DMS 273 (cell line): ENCODE measurements at regions not wholly inside any gene's neighbourhood (a gene's known extent, or its start where the extent isn't known, plus 50 kb on each side); places are given as distances from the start of the nearest gene placed in this dataset.

Experiments used
- DNase-seq: peaks from one replicate; lab custom pipeline; 2025; ENCODE audit not compliant: unreplicated experiment; lab: John Stamatoyannopoulos, UW

GRCh38 chr21:27129694-27130093 is 162.8 kb upstream of the ADAMTS5 start:
- DNase-seq = no peak

- no peak for DNase-seq
These were observed 162.3 kb upstream of the ADAMTS5 start for GRCh38 chr21:27129215-27129614.

- DNase-seq = no peak
These were observed 159.3 kb upstream of the ADAMTS5 start for GRCh38 chr21:27126140-27126539.

- DNase-seq = no peak
These were observed 155.8 kb upstream of the ADAMTS5 start for GRCh38 chr21:27122686-27123085.

- DNase-seq = no peak
These were observed 147.2 kb upstream of the ADAMTS5 start for GRCh38 chr21:27114111-27114510.

- DNase-seq = no peak
These were observed 145.3 kb upstream of the ADAMTS5 start for GRCh38 chr21:27112186-27112585.

GRCh38 chr21:27110956-27111355 is 144.1 kb upstream of the ADAMTS5 start:
- no peak for DNase-seq

GRCh38 chr21:27108701-27109100 is 141.8 kb upstream of the ADAMTS5 start:
- DNase-seq = no peak

- DNase-seq = no peak
These were observed 141.3 kb upstream of the ADAMTS5 start for GRCh38 chr21:27108228-27108627.

- DNase-seq = no peak
These were observed 138.1 kb upstream of the ADAMTS5 start for GRCh38 chr21:27104846-27105431.

- no peak for DNase-seq
These were observed 136.9 kb upstream of the ADAMTS5 start for GRCh38 chr21:27103768-27104167.

- no peak for DNase-seq
These were observed 134.6 kb upstream of the ADAMTS5 start for GRCh38 chr21:27101523-27101922.

- DNase-seq = no peak
These were observed 127.5 kb upstream of the ADAMTS5 start for GRCh38 chr21:27094184-27094948.

- DNase-seq = no peak
These were observed 119.7 kb upstream of the ADAMTS5 start for GRCh38 chr21:27086630-27087029.

- no peak for DNase-seq
These were observed 119.3 kb upstream of the ADAMTS5 start for GRCh38 chr21:27086186-27086585.

GRCh38 chr21:27085387-27085786 is 118.5 kb upstream of the ADAMTS5 start:
- no peak for DNase-seq

GRCh38 chr21:27083144-27083543 is 116.3 kb upstream of the ADAMTS5 start:
- DNase-seq = no peak

GRCh38 chr21:27082431-27083010 is 115.6 kb upstream of the ADAMTS5 start:
- no peak for DNase-seq

GRCh38 chr21:27079636-27080240 is 112.8 kb upstream of the ADAMTS5 start:
- no peak for DNase-seq

GRCh38 chr21:27078915-27079314 is 112.0 kb upstream of the ADAMTS5 start:
- no peak for DNase-seq

- no peak for DNase-seq
These were observed 110.6 kb upstream of the ADAMTS5 start for GRCh38 chr21:27077501-27077900.

GRCh38 chr21:27076025-27076424 is 109.1 kb upstream of the ADAMTS5 start:
- DNase-seq = no peak
